Lower leg skin (tissue), 4 donors: ENCODE measurements at regions not wholly inside any gene's neighbourhood (a gene's known extent, or its start where the extent isn't known, plus 50 kb on each side); places are given as distances from the start of the nearest gene placed in this dataset.

Experiments used
- DNase-seq, 2 donors: peaks; one replicate each; pipeline ENCODE4 v3.0.0-alpha.2; 2019; ENCODE audit warnings: low spot score in 2 of 2
- H3K4me3 ChIP-seq: fragments of 200-600 bp; sonication (generic); 2 replicates; pipeline ENCODE4 v1.5.1; 2017; ENCODE audit warnings: mild to moderate bottlenecking, low read depth; ENCODE audit not compliant: poor library complexity, severe bottlenecking
- POLR2A ChIP-seq, 2 donors: fragments of 450-650 bp; IDR thresholded peaks; one replicate each; pipeline ENCODE4 v1.6.1; 2016 to 2017; ENCODE audit warnings: antibody characterized with exemption in 2 of 2, mild to moderate bottlenecking in 1 of 2, moderate library complexity in 1 of 2
- WGBS, 2 donors: methylation state at CpG; one replicate each; pipeline ENCODE4 v1.1.5; 2018; 5-methylcytosine and 5-hydroxymethylcytosine counted together
- intact Hi-C: fragments of 100-400 bp; cut with DNase I; formaldehyde crosslinking; loops from one replicate; pipeline ENCODE4 v1.15.0; 2023; ENCODE audit warnings: low total_unique reads
- TF ChIP-seq, protein P1 (sequence below), 3 donors: fragments of 450-650 bp; IDR thresholded peaks; one replicate each; pipeline ENCODE4 v1.5.1; 2016; ENCODE audit warnings: antibody characterized with exemption in 3 of 3, mild to moderate bottlenecking in 3 of 3, moderate library complexity in 2 of 3

DNA sequence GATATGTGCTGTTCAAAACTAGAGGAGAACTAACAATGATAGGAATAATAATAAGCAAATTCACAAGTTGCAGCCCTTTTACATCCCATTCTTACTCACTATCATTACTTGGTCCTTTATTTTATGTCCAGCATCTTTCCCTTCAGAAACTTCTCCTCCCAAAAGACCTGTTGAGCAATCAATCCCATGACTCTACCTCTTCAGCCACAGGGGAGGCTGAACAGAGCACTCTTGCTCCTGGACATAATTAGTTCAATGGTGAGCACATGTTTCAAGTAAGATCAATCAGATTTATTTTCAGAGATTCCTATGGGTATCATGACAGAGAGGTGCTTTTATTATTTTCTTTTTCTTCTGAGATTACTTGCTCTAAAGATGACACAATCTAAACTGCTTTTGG is 260.0 kb downstream of the COG6 start:
- no peak for DNase-seq
- intact Hi-C loops, result no loop called here
- no peak overlapping the region for H3K4me3 ChIP-seq
- no peak for TF ChIP-seq POLR2A (IDR thresholded peaks at IDR 0.05)
- TF ChIP-seq, protein P1, sequence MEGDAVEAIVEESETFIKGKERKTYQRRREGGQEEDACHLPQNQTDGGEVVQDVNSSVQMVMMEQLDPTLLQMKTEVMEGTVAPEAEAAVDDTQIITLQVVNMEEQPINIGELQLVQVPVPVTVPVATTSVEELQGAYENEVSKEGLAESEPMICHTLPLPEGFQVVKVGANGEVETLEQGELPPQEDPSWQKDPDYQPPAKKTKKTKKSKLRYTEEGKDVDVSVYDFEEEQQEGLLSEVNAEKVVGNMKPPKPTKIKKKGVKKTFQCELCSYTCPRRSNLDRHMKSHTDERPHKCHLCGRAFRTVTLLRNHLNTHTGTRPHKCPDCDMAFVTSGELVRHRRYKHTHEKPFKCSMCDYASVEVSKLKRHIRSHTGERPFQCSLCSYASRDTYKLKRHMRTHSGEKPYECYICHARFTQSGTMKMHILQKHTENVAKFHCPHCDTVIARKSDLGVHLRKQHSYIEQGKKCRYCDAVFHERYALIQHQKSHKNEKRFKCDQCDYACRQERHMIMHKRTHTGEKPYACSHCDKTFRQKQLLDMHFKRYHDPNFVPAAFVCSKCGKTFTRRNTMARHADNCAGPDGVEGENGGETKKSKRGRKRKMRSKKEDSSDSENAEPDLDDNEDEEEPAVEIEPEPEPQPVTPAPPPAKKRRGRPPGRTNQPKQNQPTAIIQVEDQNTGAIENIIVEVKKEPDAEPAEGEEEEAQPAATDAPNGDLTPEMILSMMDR (IDR thresholded peaks at IDR 0.05), result no peak

GRCh38 chr13:39916330-39916729 is 260.9 kb downstream of the COG6 start:
- intact Hi-C loops, result no loop called here
- 92 to 93% methylated on average over 2 of the region's 2 CpGs for WGBS, 2 donors

GRCh38 chr13:39918620-39919236 is 263.3 kb downstream of the COG6 start:
- 88 to 92% methylated on average over 5 of the region's 5 CpGs for WGBS, 2 donors
- H3K4me3 ChIP-seq, result no peak overlapping the region
- intact Hi-C loops, result no loop called here
- no peak for DNase-seq
- TF ChIP-seq, protein P1 (IDR thresholded peaks at IDR 0.05), result no peak
- no peak for TF ChIP-seq POLR2A (IDR thresholded peaks at IDR 0.05)

More at GRCh38 chr13:39916330-39916729, 260.9 kb downstream of the COG6 start:
- TF ChIP-seq POLR2A (IDR thresholded peaks at IDR 0.05), result no peak
- TF ChIP-seq, protein P1 (IDR thresholded peaks at IDR 0.05), result no peak
- no peak for DNase-seq
- no peak overlapping the region for H3K4me3 ChIP-seq

DNA sequence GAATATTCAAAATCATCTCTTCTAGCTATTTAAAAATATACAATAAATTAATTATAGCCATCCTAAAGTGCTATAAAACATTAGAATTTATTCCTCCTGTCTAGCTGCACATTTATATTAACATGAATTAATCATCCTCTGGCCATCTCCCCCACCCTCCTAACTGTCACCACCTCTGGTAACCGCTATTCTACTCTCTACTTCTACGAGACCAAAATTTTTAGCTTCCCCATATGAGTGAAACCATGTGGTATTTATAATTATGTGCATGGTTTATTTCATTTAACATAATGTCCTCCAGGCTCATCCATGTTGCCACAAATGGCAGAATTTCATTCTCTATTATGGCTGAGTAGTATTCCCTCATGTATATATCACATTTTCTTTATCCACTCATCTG is 265.2 kb downstream of the COG6 start:
- H3K4me3 ChIP-seq, result no peak overlapping the region
- intact Hi-C loops, result no loop called here
- 88 to 91% methylated on average over 2 of the region's 2 CpGs for WGBS, 2 donors
- no peak for DNase-seq
- TF ChIP-seq, protein P1 (IDR thresholded peaks at IDR 0.05), result no peak
- no peak for TF ChIP-seq POLR2A (IDR thresholded peaks at IDR 0.05)

DNA sequence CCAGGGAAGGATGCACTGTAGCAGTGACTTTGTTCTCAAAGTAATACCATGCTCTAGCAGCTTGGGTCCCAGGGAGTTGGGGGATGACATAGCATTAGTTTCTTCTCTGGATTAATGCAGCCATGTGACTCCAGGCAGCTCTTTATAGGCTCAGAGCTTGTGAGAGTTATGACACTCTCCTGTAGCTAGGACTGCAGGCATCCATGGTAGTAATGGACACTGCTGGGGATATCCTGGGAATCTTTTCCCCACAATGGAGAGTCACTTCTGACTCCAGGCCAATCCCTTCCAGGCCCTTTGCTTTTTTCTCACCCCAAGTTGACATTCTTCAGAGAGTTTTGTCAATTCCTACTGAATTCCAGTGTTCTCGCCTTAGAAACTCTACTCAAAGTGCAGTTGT is 270.9 kb downstream of the COG6 start:
- DNase-seq, result no peak

More for the DNA sequence above, 270.9 kb downstream of the COG6 start:
- WGBS, 2 donors, result 96 to 97% methylated on average over 1 of the region's 1 CpG
- intact Hi-C loops, result no loop called here
- no peak for TF ChIP-seq POLR2A (IDR thresholded peaks at IDR 0.05)
- TF ChIP-seq, protein P1 (IDR thresholded peaks at IDR 0.05), result no peak
- no peak overlapping the region for H3K4me3 ChIP-seq
